ENCODE measurements at regions not wholly inside any gene's neighbourhood (a gene's known extent, or its start where the extent isn't known, plus 50 kb on each side); places are given as distances from the start of the nearest gene placed in this dataset.
"Not testable (repeated sequence)": the region's sequence is repeated elsewhere in the genome, so short reads cannot be mapped to it uniquely, and the experiment has no call there.

DNA sequence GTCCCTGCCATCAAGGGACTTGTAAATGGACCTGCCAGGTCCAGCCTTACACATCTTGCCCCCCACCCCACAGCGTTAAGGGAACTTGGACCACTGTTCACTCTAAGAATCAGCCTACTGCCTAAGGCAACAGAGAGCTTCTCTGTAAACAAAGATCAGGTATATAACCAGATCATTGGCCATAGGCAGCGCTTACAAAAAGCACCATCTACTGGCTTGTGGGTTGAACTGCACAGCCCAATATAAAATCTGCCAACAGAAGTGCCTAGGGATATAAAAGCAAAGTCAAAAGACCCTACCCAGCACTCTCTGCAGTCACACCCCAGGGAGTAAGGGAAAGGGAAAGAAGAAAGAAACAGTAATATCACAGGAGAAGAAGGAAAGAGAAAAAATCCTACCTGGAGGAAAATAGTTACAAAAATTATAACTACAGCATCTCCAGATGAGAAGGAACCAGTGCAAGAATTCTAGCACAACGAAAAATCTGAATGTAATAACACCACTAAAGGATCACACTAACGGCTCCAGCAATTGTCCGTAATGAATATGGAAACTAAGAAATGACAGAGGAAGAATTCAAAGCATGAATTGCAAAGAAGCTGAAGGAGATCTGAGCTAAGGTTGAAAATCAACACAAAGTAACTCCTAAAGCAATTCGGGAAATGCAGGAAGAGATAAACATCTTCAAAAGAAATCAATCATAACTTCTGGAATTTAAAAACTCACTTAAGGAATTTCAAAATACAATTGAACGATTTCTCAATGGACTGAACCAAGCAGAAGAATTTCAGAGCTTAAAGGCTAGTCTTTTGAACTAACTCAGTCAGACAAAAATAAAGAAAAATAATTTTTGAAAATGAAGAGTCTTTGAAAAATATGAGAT lies 95.2 kb upstream of the PCED1B start:
- DNase-seq (ENCODE audit: low read depth) = peak; percentile 63

DNA sequence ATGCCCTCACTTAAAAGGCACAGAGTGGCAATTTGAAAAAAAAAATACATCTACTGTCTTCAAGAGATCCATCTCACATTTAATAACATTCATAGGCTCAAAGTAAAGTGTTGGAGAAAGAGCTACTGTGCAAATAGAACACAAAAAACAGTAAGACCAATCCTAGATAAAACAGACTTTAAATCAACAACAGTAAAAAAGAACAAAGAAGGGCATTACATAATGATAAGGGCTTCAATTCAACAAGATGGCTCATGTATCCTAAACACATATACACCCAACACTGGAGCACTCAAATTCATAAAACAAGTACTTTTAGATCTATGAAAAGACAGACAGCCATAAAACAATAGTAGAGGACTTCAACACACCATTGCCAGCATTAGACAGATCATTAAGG lies 93.6 kb upstream of the PCED1B start:
- no peak for DNase-seq (ENCODE audit: low read depth)

DNA sequence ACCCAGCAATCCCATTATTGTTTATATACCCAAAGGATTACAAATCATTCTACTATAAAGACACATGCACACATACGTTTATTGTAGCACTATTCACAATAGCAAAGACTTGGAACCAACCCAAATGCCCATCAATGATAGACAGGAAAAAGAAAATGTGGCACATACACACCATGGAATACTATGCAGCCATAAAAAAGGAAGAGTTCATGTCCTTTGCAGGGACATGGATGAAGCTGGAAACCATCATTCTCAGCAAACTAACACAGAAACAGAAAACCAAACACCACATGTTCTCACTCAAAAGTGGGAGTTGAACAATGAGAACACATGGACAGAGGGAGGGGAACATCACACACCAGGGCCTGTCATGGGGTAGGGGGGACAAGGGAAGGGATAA lies 91.3 kb upstream of the PCED1B start:
- not testable (repeated sequence) for DNase-seq (ENCODE audit: low read depth)

DNA sequence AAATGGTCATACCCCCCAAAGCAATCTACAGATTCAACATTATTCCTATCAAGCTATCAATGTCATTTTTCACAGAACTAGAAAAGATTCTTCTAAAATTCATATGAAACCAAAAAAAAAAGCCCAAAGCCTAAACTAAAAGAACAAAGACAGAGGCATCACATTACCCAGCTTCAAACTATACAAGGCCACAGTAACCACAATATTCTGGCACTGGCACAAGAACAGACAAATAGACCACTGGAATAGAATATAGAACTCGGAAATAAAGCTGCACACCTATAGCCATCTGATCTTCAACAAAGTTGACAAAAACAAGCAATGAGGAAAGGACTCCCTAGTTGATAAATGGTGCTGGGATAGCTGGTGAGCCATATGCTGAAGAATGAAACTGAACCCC lies 89.2 kb upstream of the PCED1B start:
- DNase-seq (ENCODE audit: low read depth) = no peak

DNA sequence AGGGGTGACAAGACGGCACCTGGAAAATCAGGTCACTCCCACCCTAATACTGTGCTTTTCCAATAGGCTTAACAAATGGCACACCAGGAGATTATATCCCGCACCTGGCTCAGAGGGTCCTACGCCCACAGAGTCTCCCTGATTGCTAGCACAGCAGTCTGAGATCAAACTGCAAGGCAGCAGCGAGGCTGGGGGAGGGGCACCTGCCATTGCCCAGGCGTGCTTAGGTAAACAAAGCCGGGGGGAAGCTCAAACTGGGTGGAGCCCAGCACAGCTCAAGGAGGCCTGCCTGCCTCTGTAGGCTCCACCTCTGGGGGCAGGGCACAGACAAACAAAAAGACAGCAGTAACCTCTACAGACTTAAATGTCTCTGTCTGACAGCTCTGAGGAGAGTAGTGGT lies 87.4 kb upstream of the PCED1B start:
- DNase-seq (ENCODE audit: low read depth) = not testable (repeated sequence)

DNA sequence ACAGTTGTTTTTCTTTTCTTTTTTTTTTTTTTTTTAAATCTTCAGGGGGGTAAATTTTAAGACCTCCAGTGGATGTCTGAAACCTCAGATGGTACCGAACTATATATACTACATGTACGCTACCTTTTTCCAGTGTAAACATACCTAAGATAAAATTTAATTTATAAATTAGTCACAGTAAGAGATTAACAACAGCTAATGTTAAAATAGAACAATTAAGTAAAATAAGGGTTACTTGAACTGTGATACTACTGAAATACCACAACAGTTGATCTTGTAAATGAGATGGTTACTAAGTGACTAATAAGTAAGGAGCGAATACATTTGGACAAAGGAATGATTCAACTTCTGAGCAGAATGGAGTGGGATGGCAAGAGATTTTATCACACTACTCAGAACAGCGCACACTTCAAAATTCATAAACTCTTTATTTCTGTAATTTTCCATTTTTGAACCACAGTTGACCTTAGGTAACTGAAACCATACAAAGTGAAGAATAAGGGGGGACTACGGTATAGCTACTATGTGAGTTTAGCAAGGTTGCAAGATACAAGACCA lies 80.5 kb upstream of the PCED1B start:
- DNase-seq (ENCODE audit: low read depth) = peak; percentile 61

DNA sequence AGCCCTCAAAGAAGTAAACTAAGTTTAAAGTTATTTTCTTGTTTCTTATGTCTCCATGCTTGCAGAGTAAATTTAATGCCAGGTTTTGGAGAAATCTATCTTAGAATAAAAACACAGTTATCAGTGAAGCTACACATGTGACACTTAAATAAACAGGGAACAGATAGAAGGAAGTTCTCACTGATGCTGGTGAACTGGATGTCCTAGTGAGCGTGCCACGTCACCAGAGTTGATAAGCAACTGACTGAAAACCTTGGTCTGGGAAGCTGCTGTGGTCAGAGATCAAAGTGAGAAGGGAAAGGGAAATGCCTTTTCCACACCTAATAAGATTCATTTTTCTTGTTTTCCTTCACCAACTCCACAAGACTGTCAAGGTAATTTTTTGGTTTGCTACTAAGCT lies 74.8 kb upstream of the PCED1B start:
- no peak for DNase-seq (ENCODE audit: low read depth)

DNA sequence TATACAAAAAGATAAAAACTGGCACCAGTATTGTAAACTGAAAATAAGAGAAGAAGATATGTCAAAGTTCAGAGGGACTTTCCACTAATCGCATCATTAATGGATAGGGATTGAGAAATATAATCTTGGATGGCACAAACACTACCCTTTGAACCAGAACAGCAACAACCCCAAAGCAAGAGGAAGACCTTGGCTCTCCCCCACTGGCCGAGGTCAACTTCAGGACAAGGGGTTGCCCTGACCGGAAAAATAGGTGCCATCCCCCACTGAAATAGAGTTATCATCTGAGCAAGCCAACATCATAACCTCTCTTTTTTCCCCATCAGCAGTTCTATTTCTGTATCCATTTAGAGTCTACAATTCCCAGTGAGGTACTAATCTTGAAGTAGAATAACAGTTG lies 72.4 kb upstream of the PCED1B start:
- DNase-seq (ENCODE audit: low read depth) = no peak

DNA sequence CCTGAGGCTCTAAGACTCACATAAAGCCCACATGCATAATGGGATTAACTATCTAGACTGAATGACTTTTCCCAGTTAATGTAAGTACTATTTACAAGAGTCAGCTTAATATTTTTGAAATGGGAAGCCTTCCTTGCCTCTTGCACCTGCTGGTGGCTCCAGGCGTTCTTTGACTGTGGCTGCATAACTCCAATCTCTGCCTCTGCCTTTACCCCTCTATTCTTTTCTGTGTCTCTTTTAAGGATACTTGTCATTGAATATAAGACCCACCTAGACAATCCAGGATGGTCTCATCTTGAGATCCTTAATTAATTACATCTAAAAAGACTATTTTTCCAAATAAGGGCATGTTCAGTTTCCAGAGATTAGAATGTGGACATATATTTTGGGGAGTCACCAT lies 66.9 kb upstream of the PCED1B start:
- DNase-seq (ENCODE audit: low read depth) = no peak

DNA sequence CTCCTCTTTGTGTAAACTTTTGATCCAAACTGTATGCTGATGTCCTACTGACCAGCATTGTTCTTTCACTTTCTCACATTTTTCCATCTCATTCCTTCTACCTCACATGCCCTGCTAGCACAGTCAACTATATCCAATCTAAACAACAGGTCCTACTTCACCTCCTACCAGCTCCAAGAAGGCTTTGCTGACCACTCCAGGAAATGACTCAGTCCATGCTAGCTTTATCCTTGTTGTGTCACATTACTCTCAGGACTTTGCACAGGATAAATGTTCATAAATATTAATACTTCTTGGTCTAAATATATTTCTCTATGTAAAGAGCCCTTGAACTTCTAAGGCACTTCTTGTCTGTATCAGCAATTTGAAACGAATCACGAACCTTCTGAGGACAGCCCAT lies 64.9 kb upstream of the PCED1B start:
- peak; percentile 69 for DNase-seq (ENCODE audit: low read depth)

DNA sequence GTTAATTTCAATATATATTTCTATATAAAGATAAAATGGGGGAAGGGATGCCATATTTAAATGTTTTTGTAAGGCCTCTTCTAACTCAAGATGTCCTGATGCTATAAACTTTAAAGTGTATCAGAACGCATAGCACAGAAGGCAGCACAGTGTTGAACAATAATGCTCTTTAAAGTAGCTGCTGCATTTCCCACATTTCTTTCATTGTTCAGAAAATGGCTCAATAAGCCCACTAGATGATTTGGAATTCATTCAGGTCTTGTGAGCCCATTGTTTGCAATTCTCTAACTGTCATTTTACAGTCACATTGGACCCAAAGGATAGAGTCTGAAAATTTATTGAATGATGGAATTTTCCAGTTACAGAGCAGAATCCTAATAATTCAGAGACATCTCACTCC lies 64.0 kb upstream of the PCED1B start:
- no peak for DNase-seq (ENCODE audit: low read depth)

DNA sequence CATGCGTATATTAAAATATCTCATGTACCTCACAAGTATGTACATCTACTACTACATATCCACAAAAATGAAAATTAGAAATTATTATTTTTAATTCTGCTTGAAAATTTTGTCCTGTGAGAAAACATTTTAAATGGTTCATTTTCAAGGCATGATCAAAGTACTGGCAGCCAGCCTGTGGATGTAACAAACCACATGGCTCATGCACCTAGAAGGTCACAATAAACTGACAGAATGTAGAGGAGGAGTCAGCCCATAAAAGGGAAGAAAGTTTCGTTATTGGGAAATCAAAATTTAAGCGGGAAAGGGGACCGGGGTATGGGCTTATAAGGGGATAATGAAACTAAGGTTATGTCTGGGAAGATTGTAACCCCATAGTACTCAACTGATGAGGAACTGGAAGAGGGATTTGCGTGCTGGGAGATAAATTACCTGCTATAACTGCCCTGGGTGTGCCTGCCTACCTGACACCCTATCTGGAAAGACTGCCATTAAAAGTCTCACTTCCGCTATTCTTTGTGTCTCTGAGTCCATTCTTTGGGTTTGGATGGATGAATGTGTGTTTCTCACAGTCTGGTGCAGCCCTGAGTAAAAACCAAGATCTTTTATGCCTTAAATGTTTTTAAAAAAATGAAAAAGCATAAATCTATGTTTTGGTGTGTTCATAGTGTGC lies 62.2 kb upstream of the PCED1B start:
- DNase-seq (ENCODE audit: low read depth) = no peak

DNA sequence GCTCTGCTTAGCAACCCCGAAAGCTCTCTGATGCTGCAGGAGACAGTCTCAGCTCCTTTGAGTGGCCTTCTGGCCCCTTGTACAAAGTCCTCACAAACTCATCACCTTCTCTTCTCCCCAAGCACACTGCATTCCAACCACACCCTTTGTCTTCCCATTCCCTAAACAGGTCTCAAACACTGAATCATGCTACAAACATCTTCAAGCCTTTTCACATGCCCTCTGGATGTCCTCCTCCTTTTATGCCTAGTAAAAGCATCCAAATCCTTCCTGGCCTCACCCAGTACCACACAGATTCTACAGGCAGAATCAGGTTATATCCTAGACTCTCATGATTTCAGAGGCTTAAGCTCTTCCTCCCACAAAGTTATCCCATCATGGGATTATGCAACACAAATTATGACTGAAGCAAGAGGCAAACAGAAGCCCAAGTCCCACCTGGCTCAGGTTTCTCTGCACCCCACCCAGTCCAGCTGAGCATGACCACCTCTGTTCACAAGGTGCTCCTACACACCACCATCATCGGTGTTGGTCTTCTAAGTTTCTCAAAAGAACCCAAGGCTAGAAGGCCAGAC lies 61.4 kb upstream of the PCED1B start:
- peak; percentile 73 for DNase-seq (ENCODE audit: low read depth)

DNA sequence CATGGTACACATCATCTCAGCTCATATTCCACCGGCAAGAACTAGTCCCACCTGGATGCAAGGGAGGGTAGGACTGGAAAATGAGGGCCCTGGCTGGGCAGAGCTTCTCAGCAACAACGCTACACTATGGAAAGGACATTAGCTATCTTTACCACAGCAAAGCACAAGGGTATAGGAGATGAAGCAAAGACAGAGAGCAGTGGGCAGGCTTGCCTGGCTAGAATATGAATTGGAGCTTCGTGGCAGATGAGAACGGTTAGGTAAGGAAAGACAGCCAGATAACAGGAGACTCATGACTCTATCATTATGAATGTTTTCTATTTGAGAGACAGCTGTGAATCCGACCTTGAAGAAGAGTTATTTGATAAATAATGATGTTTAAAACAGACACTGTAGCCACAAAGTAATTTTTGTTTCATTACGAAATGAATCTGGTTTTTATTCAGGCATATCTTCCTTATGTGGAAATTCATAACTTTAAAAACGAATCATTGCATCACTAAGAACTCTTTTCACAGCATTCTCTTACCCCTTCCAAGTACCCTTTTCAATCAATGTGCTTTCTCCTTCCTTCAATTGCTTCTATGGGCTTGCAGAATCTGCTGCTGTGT lies 59.1 kb upstream of the PCED1B start:
- no peak for DNase-seq (ENCODE audit: low read depth)

DNA sequence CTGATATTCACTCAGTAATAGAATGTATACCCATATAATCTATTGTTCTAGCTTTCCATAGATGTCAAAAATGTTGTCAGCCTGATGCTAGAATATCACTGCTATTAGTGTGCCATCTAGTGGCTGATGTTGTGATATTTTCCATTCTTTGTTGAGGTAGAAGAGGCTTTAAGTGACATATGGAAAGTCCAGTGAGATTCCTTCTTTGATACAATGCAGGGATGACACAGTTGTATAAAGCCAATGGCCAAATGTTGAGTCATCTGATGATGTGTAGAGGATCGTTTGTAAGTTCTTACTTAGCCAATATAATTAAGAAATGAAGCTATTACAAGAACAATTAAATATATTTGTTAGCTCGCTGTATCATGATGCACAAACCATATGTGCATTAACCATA lies 58.1 kb upstream of the PCED1B start:
- peak; percentile 91 for DNase-seq (ENCODE audit: low read depth)

DNA sequence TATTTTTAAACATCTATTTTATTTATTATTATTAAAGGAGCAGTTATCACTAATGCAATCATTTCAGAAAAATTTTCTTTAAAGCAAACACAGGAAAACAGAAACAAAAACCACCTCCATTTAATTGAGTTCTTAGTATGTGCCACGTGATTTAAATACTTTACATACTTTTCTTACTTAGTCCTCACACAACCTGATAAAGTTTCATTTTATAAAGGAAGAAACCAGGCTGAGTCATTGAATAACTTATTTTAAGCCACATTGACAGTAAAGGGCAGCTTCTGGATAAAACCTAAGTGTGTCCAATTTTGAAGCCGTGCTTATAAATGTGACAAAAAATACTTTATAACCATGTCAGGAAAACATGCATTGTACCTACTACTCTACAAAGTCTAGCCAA lies 57.1 kb upstream of the PCED1B start:
- peak; percentile 59 for DNase-seq (ENCODE audit: low read depth)

DNA sequence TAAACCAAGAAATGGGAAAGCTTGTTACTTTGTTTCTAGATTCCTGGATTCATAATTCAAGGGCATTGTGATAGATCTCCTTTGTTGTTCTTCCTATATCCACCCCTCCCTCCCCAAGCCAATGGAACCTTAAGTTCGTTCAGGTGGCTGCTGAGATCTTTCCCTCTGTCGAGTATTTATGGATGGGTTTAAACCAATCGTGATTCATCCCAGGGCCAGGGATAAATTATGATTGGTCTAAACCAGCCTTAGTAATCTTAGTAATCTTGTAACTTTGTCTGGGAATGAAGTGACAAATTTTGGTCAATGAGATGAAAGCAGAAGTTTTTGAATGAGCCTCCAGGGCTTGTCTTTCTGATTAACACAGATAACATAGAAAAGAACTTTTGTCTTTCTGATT lies 56.1 kb upstream of the PCED1B start:
- DNase-seq (ENCODE audit: low read depth) = no peak

DNA sequence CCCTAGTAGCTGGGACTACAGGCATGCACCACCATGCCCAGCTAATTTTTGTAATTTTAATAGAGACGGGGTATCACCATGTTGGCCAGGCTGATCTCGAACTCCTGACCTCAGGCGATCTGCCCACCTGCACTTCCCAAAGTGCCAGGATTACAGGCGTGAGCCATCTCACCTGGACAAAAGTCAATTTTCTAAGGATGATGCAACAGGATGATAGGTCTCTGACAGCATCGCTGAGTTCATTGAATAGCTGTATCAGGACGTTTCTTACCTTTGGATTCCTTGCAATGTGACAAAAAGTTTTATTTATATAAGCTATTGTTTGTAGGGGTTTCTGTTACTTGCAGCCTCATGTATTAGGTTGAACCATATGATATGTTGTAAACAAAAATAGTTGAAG lies 55.5 kb upstream of the PCED1B start:
- DNase-seq (ENCODE audit: low read depth) = no peak

DNA sequence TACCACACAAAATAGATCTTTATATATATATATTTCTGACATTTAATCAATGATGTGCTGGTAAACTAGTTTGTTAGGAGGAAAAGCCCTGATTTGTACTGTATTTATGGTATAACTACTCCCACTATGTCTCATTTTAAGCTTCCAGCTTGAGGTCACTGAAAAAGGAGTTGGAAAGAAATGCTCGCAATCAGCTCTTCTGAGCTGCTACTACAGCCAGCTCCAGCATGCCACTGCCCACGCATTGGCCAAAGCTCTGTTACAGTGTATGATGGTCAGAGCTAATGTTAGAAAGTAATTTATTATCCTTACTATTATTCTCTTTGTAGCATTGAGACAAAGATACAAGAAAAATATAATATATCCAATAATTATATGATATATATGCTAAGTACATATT lies 55.0 kb upstream of the PCED1B start:
- no peak for DNase-seq (ENCODE audit: low read depth)

DNA sequence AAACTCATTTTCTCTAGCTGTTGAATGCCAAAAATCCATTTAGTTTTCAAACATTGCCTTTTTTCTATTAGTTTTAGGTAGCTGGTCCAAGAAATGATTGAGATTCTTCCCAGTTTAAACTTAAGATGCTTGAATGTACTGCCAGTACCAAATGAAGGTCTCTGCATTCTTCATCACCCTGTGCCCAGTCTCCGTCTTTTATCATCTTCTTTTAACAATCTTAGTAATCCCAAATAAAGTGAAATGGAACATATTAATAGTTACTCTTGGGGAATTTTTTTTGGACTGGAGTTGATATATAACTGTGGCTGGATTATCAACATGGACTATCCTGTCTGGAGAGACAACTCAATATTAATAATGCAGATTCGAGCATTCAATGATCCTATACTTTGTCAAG lies 54.1 kb upstream of the PCED1B start:
- DNase-seq (ENCODE audit: low read depth) = no peak

DNA sequence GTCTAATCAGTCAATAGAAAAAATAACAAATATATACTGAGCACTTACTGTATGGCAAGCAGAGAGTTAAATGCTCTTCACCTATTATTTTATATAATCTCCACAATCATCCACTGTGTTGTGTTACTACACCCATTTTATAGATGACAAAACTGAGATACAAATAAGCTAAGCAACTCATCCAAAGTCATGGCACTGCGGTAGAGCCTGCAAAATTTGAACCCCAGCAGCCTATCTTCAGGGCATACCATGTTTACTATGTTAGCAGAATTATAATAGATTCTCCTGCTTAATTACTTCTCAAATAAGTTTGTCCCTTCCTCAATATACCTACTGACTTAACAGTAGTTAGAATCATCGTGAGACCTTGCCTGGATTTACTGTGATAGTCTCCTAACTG lies 53.6 kb upstream of the PCED1B start:
- no peak for DNase-seq (ENCODE audit: low read depth)

DNA sequence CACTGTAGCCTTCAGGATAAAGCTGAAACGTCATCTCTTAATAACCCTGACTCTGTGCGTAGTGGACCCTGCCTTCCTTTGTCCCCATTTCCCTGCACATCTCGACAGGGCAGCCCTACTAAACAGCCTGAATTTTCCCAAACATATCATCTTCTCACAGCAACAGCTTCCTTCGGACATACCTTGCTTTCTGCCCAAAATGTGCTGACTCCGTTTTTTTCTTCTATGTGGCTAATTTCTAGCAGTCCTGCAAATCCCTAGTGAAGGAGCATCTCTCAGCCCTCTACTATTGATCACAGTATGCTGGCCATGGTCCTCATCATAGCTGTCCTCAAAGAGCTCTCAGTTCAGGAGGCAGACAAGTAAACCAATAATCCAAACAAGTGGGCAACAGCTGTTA lies 53.1 kb upstream of the PCED1B start:
- no peak for DNase-seq (ENCODE audit: low read depth)
